ENCODE measurements at regions not wholly inside any gene's neighbourhood (a gene's known extent, or its start where the extent isn't known, plus 50 kb on each side); places are given as distances from the start of the nearest gene placed in this dataset.

- Mint-ChIP-seq H3K27me3 (peaks cover 8% of the 10 kb centered on the region), H3K4me3 (no peak overlapping the region), H3K36me3 (ENCODE audit: low read depth) (no peaks in the 10 kb centered on the region), H3K27ac (no peak overlapping the region), H3K4me1 (no peaks in the 10 kb centered on the region), H3K9me3 (no peaks in the 10 kb centered on the region)
- ChIA-PET POLR2A (no interaction called here), CTCF (no interaction called here)
- no peak for DNase-seq
Measured at GRCh38 chr3:30097022-30097650, 509.3 kb upstream of the TGFBR2 start.

- no peaks in the 10 kb centered on the region for H3K4me1 Mint-ChIP-seq
- CTCF ChIA-PET, result no interaction called here
- no peak overlapping the region for H3K27ac Mint-ChIP-seq
- DNase-seq, result no peak
- H3K27me3 Mint-ChIP-seq, result peaks cover 8% of the 10 kb centered on the region
- POLR2A ChIA-PET, result no interaction called here
- H3K4me3 Mint-ChIP-seq, result no peak overlapping the region
- no peaks in the 10 kb centered on the region for H3K36me3 Mint-ChIP-seq (ENCODE audit: low read depth)
- no peaks in the 10 kb centered on the region for H3K9me3 Mint-ChIP-seq
Measured at GRCh38 chr3:30098243-30098642, 508.2 kb upstream of the TGFBR2 start.

GRCh38 chr3:30098653-30099455 is 507.5 kb upstream of the TGFBR2 start:
- DNase-seq, result no peak
- H3K4me1 Mint-ChIP-seq, result no peaks in the 10 kb centered on the region
- no peaks in the 10 kb centered on the region for H3K9me3 Mint-ChIP-seq
- ChIA-PET POLR2A (no interaction called here), CTCF (no interaction called here)
- H3K27me3 Mint-ChIP-seq, result peaks cover 8% of the 10 kb centered on the region
- H3K27ac Mint-ChIP-seq, result no peak overlapping the region
- H3K4me3 Mint-ChIP-seq, result no peak overlapping the region
- H3K36me3 Mint-ChIP-seq (ENCODE audit: low read depth), result no peaks in the 10 kb centered on the region

GRCh38 chr3:30102356-30102755 is 504.0 kb upstream of the TGFBR2 start:
- no peak overlapping the region for H3K27ac Mint-ChIP-seq
- H3K4me1 Mint-ChIP-seq, result no peaks in the 10 kb centered on the region
- no peak overlapping the region for H3K4me3 Mint-ChIP-seq
- CTCF ChIA-PET, result no interaction called here
- no peaks in the 10 kb centered on the region for H3K9me3 Mint-ChIP-seq
- peaks cover 9% of the 10 kb centered on the region for H3K27me3 Mint-ChIP-seq
- POLR2A ChIA-PET, result no interaction called here
- H3K36me3 Mint-ChIP-seq (ENCODE audit: low read depth), result no peaks in the 10 kb centered on the region
- DNase-seq, result no peak

- H3K27ac Mint-ChIP-seq, result no peak overlapping the region
- peaks cover 8% of the 10 kb centered on the region for H3K27me3 Mint-ChIP-seq
- H3K4me1 Mint-ChIP-seq, result no peaks in the 10 kb centered on the region
- H3K36me3 Mint-ChIP-seq (ENCODE audit: low read depth), result no peaks in the 10 kb centered on the region
- POLR2A ChIA-PET, result no interaction called here
- CTCF ChIA-PET, result no interaction called here
- DNase-seq, result no peak
- no peak overlapping the region for H3K4me3 Mint-ChIP-seq
- H3K9me3 Mint-ChIP-seq, result no peaks in the 10 kb centered on the region
Measured at GRCh38 chr3:30103186-30103585, 503.2 kb upstream of the TGFBR2 start.

GRCh38 chr3:30107531-30107930 is 498.9 kb upstream of the TGFBR2 start:
- Mint-ChIP-seq H3K9me3 (no peaks in the 10 kb centered on the region), H3K4me1 (no peaks in the 10 kb centered on the region), H3K4me3 (no peak overlapping the region), H3K27me3 (peaks cover 8% of the 10 kb centered on the region), H3K36me3 (ENCODE audit: low read depth) (no peaks in the 10 kb centered on the region), H3K27ac (no peak overlapping the region)
- no peak for DNase-seq
- CTCF ChIA-PET, result interaction anchor here (1.2 kb wide), 1 partner anchor 91 kb away, joined by 5 read pairs; no protein-coding TSS in a partner anchor
- POLR2A ChIA-PET, result no interaction called here

- no peak overlapping the region for H3K4me3 Mint-ChIP-seq
- POLR2A ChIA-PET, result no interaction called here
- H3K27ac Mint-ChIP-seq, result no peak overlapping the region
Measured at GRCh38 chr3:30112411-30112810, 494.0 kb upstream of the TGFBR2 start.

GRCh38 chr3:30112902-30113484 is 493.4 kb upstream of the TGFBR2 start:
- no peaks in the 10 kb centered on the region for H3K4me1 Mint-ChIP-seq
- H3K27ac Mint-ChIP-seq, result no peak overlapping the region
- H3K36me3 Mint-ChIP-seq (ENCODE audit: low read depth), result no peaks in the 10 kb centered on the region
- ChIA-PET POLR2A (no interaction called here), CTCF (interaction anchor here (1.7 to 2.3 kb wide), 2 partner anchors 85 to 581 kb away, joined by 10 to 14 read pairs; no protein-coding TSS in a partner anchor)
- peaks cover 5% of the 10 kb centered on the region for H3K27me3 Mint-ChIP-seq
- DNase-seq, result no peak
- H3K9me3 Mint-ChIP-seq, result no peaks in the 10 kb centered on the region
- H3K4me3 Mint-ChIP-seq, result no peak overlapping the region

More at GRCh38 chr3:30112411-30112810, 494.0 kb upstream of the TGFBR2 start:
- Mint-ChIP-seq H3K4me1 (no peaks in the 10 kb centered on the region), H3K27me3 (peaks cover 4% of the 10 kb centered on the region), H3K36me3 (ENCODE audit: low read depth) (no peaks in the 10 kb centered on the region), H3K9me3 (no peaks in the 10 kb centered on the region)
- CTCF ChIA-PET, result interaction anchor here (1.5 kb wide), 1 partner anchor 87 kb away, joined by 4 read pairs; no protein-coding TSS in a partner anchor
- DNase-seq, result no peak

GRCh38 chr3:30113906-30114305 is 492.5 kb upstream of the TGFBR2 start:
- POLR2A ChIA-PET, result no interaction called here
- CTCF ChIA-PET, result interaction anchor here (1.4 to 2.3 kb wide), 3 partner anchors 84 to 580 kb away, joined by 4 to 14 read pairs (median 10); no protein-coding TSS in a partner anchor
- Mint-ChIP-seq H3K36me3 (ENCODE audit: low read depth) (no peaks in the 10 kb centered on the region), H3K27ac (no peak overlapping the region), H3K9me3 (no peaks in the 10 kb centered on the region), H3K27me3 (peaks cover 5% of the 10 kb centered on the region), H3K4me1 (no peaks in the 10 kb centered on the region), H3K4me3 (no peak overlapping the region)
- DNase-seq, result no peak

GRCh38 chr3:30114918-30115317 is 491.5 kb upstream of the TGFBR2 start:
- no peaks in the 10 kb centered on the region for H3K4me1 Mint-ChIP-seq
- CTCF ChIA-PET, result interaction anchor here (1.4 to 2.3 kb wide), 2 partner anchors 574 to 579 kb away, joined by 4 to 10 read pairs; no protein-coding TSS in a partner anchor
- DNase-seq, result no peak
- H3K36me3 Mint-ChIP-seq (ENCODE audit: low read depth), result no peaks in the 10 kb centered on the region
- POLR2A ChIA-PET, result no interaction called here
- H3K4me3 Mint-ChIP-seq, result no peak overlapping the region
- no peaks in the 10 kb centered on the region for H3K9me3 Mint-ChIP-seq
- H3K27me3 Mint-ChIP-seq, result peaks cover 3% of the 10 kb centered on the region
- no peak overlapping the region for H3K27ac Mint-ChIP-seq

GRCh38 chr3:30122359-30122758 is 484.0 kb upstream of the TGFBR2 start:
- Mint-ChIP-seq H3K4me1 (no peaks in the 10 kb centered on the region), H3K36me3 (ENCODE audit: low read depth) (no peaks in the 10 kb centered on the region), H3K27me3 (peaks cover 3% of the 10 kb centered on the region), H3K4me3 (no peak overlapping the region), H3K27ac (no peak overlapping the region), H3K9me3 (no peaks in the 10 kb centered on the region)
- CTCF ChIA-PET, result no interaction called here
- DNase-seq, result no peak
- POLR2A ChIA-PET, result no interaction called here

- H3K36me3 Mint-ChIP-seq (ENCODE audit: low read depth), result no peaks in the 10 kb centered on the region
- CTCF ChIA-PET, result no interaction called here
- peaks cover 5% of the 10 kb centered on the region for H3K9me3 Mint-ChIP-seq
- H3K27me3 Mint-ChIP-seq, result peaks cover 2% of the 10 kb centered on the region
- POLR2A ChIA-PET, result no interaction called here
- no peak for DNase-seq
- H3K27ac Mint-ChIP-seq, result no peak overlapping the region
- H3K4me3 Mint-ChIP-seq, result no peak overlapping the region
- H3K4me1 Mint-ChIP-seq, result no peaks in the 10 kb centered on the region
Measured at GRCh38 chr3:30123224-30123623, 483.2 kb upstream of the TGFBR2 start.

- no peak overlapping the region for H3K4me3 Mint-ChIP-seq
- H3K27me3 Mint-ChIP-seq, result peaks cover 2% of the 10 kb centered on the region
- ChIA-PET POLR2A (no interaction called here), CTCF (no interaction called here)
- no peaks in the 10 kb centered on the region for H3K36me3 Mint-ChIP-seq (ENCODE audit: low read depth)
- peaks cover 5% of the 10 kb centered on the region for H3K9me3 Mint-ChIP-seq
- no peaks in the 10 kb centered on the region for H3K4me1 Mint-ChIP-seq
- no peak for DNase-seq
- no peak overlapping the region for H3K27ac Mint-ChIP-seq
Measured at GRCh38 chr3:30123755-30124154, 482.6 kb upstream of the TGFBR2 start.
